ENCODE measurements at regions not wholly inside any gene's neighbourhood (a gene's known extent, or its start where the extent isn't known, plus 50 kb on each side); places are given as distances from the start of the nearest gene placed in this dataset.
"Not testable (repeated sequence)": the region's sequence is repeated elsewhere in the genome, so short reads cannot be mapped to it uniquely, and the experiment has no call there.

- H4K91ac ChIP-seq (replicated peaks; ENCODE audit: insufficient read length, low read length); H2AFZ ChIP-seq (ENCODE audit: low read length); H3K79me2 ChIP-seq (ENCODE audit: control insufficient read depth in 1 of 2, insufficient read depth in 2 of 2, low read length in 2 of 2); H3K23me2 ChIP-seq (ENCODE audit: low read depth, low read length); H3K4me3 ChIP-seq (ENCODE audit: extremely low read depth in 1 of 4, insufficient read depth in 2 of 4, low read depth in 3 of 4, low read length in 4 of 4); H3K9ac ChIP-seq (replicated peaks in 1 of 4; ENCODE audit: extremely low read depth in 1 of 4, low read depth in 3 of 4, low read length in 3 of 4); H3K4me2 ChIP-seq (ENCODE audit: insufficient read depth in 1 of 2, low read depth in 2 of 2, low read length in 2 of 2); H4K5ac ChIP-seq (ENCODE audit: insufficient read length, low read depth, low read length); H3K27ac ChIP-seq (ENCODE audit: low read depth, low read length); H3K14ac ChIP-seq (ENCODE audit: insufficient read length); FAIRE-seq; H3K4me1 ChIP-seq (replicated peaks in 1 of 4; ENCODE audit: control insufficient read depth in 3 of 4, insufficient read depth in 4 of 4, low read length in 3 of 4); H2BK12ac ChIP-seq (ENCODE audit: low read depth, low read length); H3K18ac ChIP-seq (ENCODE audit: extremely low read depth, low read length); H2AK5ac ChIP-seq (ENCODE audit: low read depth, low read length); H4K8ac ChIP-seq (ENCODE audit: extremely low read depth, insufficient read depth, low read length); POLR2A ChIA-PET (ENCODE audit: partially characterized antibody); H3K79me1 ChIP-seq (ENCODE audit: low read depth, low read length); H3K4ac ChIP-seq (replicated peaks; ENCODE audit: insufficient read length, low read depth, low read length); DNase-seq (ENCODE audit: low read depth in 1 of 2, low spot score in 2 of 2); H3K36me3 ChIP-seq (ENCODE audit: control insufficient read depth in 2 of 4, insufficient read depth in 4 of 4, low read length in 3 of 4); H4K20me1 ChIP-seq (replicated peaks in 1 of 2; ENCODE audit: control insufficient read depth in 1 of 2, insufficient read depth in 2 of 2, low read length in 2 of 2); H3K27me3 ChIP-seq (replicated peaks in 1 of 4; ENCODE audit: control insufficient read depth in 3 of 4, extremely low read depth in 1 of 4, insufficient read depth in 3 of 4, low read length in 3 of 4); H3K56ac ChIP-seq (replicated peaks; ENCODE audit: insufficient read length, low read depth, low read length); H3K23ac ChIP-seq (ENCODE audit: insufficient read length); H2BK15ac ChIP-seq (ENCODE audit: low read length); H2BK5ac ChIP-seq (ENCODE audit: low read depth, low read length); H2BK20ac ChIP-seq (ENCODE audit: low read length); H2BK120ac ChIP-seq (replicated peaks; ENCODE audit: low read depth, low read length): not testable (repeated sequence)
- WGBS, 2 experiments (ENCODE audit: extremely low coverage in 1 of 2, insufficient coverage in 1 of 2, insufficient read length in 1 of 2, insufficient replicate concordance in 2 of 2, low coverage in 1 of 2, low lambda C conversion rate in 2 of 2, missing lambda C conversion rate in 1 of 2) = 90% methylated on average over 3 of the region's 5 CpGs; no CpG with 5 or more reads in 1 of the 2 experiments
- peaks cover 17 to 21% of the 10 kb centered on the region in 2 experiments for H3K9me3 ChIP-seq (ENCODE audit: insufficient read depth in 2 of 2, low read depth in 1 of 2, low read length in 1 of 2)
- CTCF ChIA-PET (ENCODE audit: partially characterized antibody) = interaction anchor here (2.3 kb wide), 1 partner anchor 22 kb away, joined by 12 read pairs; no protein-coding TSS in a partner anchor
Observed at GRCh38 chr1:96617375-96617774, 104.2 kb upstream of the PTBP2 start.

Data from H1 (cell line).